Glutamatergic neuron (in vitro differentiated cells): ENCODE measurements at regions not wholly inside any gene's neighbourhood (a gene's known extent, or its start where the extent isn't known, plus 50 kb on each side); places are given as distances from the start of the nearest gene placed in this dataset.

Source experiments
- DNase-seq: peaks from one replicate; pipeline ENCODE4 v3.0.0; 2022
- H3K27ac Mint-ChIP-seq: one replicate; pipeline ENCODE4 v1.8.0; 2020; ENCODE audit warnings: mild to moderate bottlenecking, mixed read lengths, inconsistent platforms; ENCODE audit not compliant: unreplicated experiment
- H3K27me3 Mint-ChIP-seq: one replicate; pipeline ENCODE4 v1.8.0; 2020; ENCODE audit warnings: mild to moderate bottlenecking, moderate library complexity, mixed read lengths, inconsistent platforms; ENCODE audit not compliant: unreplicated experiment
- H3K36me3 Mint-ChIP-seq: one replicate; pipeline ENCODE4 v1.8.0; 2020; ENCODE audit warnings: mild to moderate bottlenecking, mixed read lengths, inconsistent platforms; ENCODE audit not compliant: unreplicated experiment
- H3K4me1 Mint-ChIP-seq: one replicate; pipeline ENCODE4 v1.8.0; 2020; ENCODE audit warnings: mild to moderate bottlenecking, low read depth, mixed read lengths, inconsistent platforms; ENCODE audit not compliant: unreplicated experiment
- H3K4me3 Mint-ChIP-seq: one replicate; pipeline ENCODE4 v1.8.0; 2020; ENCODE audit warnings: mild to moderate bottlenecking, mixed read lengths, inconsistent platforms; ENCODE audit not compliant: unreplicated experiment
- H3K9me3 Mint-ChIP-seq: one replicate; pipeline ENCODE4 v1.8.0; 2020; ENCODE audit warnings: mild to moderate bottlenecking, moderate library complexity, mixed read lengths, inconsistent platforms; ENCODE audit not compliant: unreplicated experiment
- CTCF ChIP-seq: fragments of 200-600 bp; sonication (generic); IDR thresholded peaks from one replicate; pipeline ENCODE4 v1.5.0; 2021; ENCODE audit not compliant: partially characterized antibody, unreplicated experiment

GRCh38 chrX:122046815-122047214, 999.4 kb downstream of the GLUD2 start:
- DNase-seq: no peak
- Mint-ChIP-seq H3K27ac (no peak overlapping the region), H3K9me3 (peaks cover under 1% of the 10 kb centered on the region), H3K36me3 (no peaks in the 10 kb centered on the region), H3K4me1 (no peaks in the 10 kb centered on the region), H3K4me3 (no peak overlapping the region), H3K27me3 (no peaks in the 10 kb centered on the region)
- TF ChIP-seq CTCF: no peak

- TF ChIP-seq CTCF: no peak
- Mint-ChIP-seq H3K36me3 (no peaks in the 10 kb centered on the region), H3K9me3 (no peaks in the 10 kb centered on the region), H3K4me1 (no peaks in the 10 kb centered on the region), H3K4me3 (no peak overlapping the region), H3K27me3 (no peaks in the 10 kb centered on the region), H3K27ac (no peak overlapping the region)
- DNase-seq: no peak
Observed at GRCh38 chrX:122047261-122047660, 999.9 kb downstream of the GLUD2 start.

GRCh38 chrX:122055460-122055859, 1008.0 kb downstream of the GLUD2 start:
- no peaks in the 10 kb centered on the region for H3K9me3 Mint-ChIP-seq
- H3K4me3 Mint-ChIP-seq: no peak overlapping the region
- DNase-seq: no peak
- TF ChIP-seq CTCF: no peak
- peaks cover 5% of the 10 kb centered on the region for H3K4me1 Mint-ChIP-seq
- no peaks in the 10 kb centered on the region for H3K27me3 Mint-ChIP-seq
- H3K36me3 Mint-ChIP-seq: no peaks in the 10 kb centered on the region
- no peak overlapping the region for H3K27ac Mint-ChIP-seq

- TF ChIP-seq CTCF: no peak
- Mint-ChIP-seq H3K27ac (no peak overlapping the region), H3K36me3 (no peaks in the 10 kb centered on the region), H3K9me3 (no peaks in the 10 kb centered on the region), H3K4me3 (no peak overlapping the region), H3K4me1 (peaks cover 5% of the 10 kb centered on the region), H3K27me3 (no peaks in the 10 kb centered on the region)
- DNase-seq: no peak
Observed at GRCh38 chrX:122055979-122056715, 1008.7 kb downstream of the GLUD2 start.

- Mint-ChIP-seq H3K4me3 (no peak overlapping the region), H3K36me3 (no peaks in the 10 kb centered on the region), H3K27me3 (no peaks in the 10 kb centered on the region), H3K27ac (no peak overlapping the region), H3K9me3 (no peaks in the 10 kb centered on the region), H3K4me1 (no peaks in the 10 kb centered on the region)
- DNase-seq: no peak
- no peak for TF ChIP-seq CTCF
Observed at GRCh38 chrX:122076241-122076640, 1028.8 kb downstream of the GLUD2 start.
